ENCODE measurements at regions not wholly inside any gene's neighbourhood (a gene's known extent, or its start where the extent isn't known, plus 50 kb on each side); places are given as distances from the start of the nearest gene placed in this dataset.

DNA sequence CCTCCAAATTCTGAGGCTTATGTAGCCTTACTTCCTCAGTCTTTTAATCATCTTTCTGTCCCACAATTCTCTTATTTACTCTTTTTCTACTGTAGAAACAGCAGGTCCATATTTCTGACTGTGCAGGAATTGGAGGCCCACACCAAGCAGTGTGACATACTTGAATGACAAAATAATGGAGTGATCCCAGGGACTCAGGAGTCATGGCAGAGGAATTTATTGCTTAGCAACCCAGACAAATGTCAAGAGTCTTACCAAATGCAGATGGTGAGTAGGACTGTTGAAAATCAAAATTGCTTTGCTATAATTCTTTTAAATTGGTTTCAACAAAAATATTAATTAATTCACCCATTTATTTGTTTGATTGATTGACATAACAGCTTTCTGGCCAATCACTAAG lies 59.9 kb downstream of the HTR1B start:
- DNase-seq: no peak

DNA sequence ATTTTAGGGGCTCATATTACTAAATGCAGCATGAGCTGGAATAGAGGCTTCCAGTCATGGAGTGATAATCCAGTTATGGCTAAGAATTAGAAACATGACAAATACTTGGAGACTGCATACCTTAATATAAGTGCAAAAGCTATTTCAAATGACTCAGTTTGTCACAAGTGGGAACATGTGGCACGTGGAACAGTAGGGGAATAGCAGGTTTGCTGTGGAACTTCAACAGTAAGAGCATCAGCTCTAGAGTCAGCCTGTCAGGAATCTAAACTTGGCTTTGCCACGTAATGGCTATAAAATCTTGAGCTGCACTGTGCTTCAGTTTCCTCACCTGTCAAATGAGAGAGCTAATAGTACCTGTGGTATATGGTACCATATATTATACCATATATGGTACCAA lies 62.1 kb downstream of the HTR1B start:
- no peak for DNase-seq

DNA sequence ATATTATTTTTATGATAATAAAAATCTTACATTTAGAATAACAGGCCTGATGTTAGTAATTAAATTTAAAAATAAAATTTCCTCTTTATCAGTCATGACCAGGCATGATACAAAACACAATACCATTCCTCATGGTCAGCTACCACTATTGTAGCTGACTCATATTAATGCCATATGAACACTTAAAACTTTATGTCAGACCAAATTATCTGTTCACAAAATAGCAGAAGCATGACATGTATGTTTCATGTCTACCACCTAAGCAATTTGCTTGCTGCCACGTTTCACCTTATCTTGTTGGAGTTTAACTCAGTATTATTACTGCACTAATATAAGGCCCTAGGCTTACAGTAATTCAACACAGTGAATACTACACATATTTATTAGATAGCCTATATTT lies 65.7 kb downstream of the HTR1B start:
- DNase-seq: no peak

DNA sequence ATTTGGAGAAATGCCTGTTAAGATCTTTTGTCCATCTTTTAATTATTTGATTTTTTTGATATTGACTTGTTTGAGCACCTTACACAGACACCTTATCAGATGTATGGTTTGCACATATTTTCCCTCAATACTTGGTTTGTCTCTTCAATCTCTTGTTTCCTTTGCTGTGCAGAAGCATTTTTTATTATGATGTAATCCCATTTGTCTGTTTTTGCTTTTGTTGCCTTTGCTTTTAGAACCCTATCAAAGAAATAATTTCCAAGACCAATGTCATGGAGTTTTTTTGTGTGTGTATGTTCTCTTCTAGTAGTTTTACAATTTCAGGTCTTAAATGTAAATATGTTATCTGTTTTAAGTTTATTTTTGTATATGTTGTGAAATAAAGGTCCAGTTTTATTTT lies 73.9 kb downstream of the HTR1B start:
- DNase-seq: no peak

DNA sequence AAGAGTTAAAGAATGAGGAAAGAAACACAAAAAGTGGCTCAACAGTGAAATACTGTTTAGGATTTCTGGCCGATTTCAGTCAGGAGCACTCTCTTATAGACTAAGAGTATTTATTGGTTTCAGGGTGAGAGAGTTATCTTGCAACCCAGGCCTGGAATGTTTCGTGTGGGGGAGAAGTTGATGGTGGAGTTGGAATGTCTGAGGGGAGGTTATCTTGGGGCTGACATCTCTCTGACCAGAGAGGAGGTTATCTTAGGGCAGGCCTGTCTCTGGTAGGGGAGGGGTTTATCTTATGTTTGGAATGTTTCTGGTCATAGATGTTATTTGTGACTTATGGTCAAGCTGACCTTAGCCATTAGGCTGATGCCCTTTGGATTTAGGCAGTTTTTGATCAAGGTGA lies 80.3 kb downstream of the HTR1B start:
- DNase-seq: no peak

DNA sequence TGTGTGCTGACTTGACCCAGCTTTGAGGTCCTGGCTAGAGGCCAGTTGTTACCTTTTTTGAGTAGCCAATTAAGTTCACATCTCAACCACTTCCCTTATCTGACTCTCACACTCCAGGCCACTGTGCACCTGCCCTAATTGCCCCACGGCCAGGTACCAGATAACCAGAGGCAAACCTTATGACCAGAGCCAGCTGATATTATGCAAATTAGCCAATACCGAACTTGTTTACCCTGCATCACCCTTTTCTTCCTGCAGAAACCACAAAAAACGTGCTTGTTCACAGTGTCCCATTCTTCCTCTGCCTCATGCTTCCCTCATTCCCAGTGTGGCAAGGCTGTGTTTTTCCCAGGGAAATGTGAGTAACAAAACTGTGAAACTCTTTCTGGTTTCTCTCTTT lies 89.3 kb downstream of the HTR1B start:
- no peak for DNase-seq

DNA sequence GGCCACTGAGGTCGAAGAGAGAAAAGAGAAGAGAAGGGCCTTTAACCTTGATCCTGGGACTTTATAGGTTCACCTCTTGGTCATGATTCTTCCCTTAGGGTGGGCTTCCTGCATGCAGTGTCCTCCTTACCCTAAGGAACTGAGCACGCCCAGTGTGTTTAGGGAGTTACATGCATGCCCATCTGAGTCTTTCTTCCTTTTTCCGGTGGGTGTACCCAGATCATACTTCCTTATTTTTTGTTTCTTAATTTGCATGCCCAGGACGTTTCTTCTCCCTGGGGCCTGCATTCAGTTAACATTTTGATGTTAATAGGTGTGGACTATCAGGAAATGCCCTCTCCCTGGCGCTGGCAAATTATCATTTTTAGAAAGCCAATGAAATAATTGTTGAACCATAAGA lies 91.5 kb downstream of the HTR1B start:
- peak in 1 of 2 experiments; percentile 5 for DNase-seq

DNA sequence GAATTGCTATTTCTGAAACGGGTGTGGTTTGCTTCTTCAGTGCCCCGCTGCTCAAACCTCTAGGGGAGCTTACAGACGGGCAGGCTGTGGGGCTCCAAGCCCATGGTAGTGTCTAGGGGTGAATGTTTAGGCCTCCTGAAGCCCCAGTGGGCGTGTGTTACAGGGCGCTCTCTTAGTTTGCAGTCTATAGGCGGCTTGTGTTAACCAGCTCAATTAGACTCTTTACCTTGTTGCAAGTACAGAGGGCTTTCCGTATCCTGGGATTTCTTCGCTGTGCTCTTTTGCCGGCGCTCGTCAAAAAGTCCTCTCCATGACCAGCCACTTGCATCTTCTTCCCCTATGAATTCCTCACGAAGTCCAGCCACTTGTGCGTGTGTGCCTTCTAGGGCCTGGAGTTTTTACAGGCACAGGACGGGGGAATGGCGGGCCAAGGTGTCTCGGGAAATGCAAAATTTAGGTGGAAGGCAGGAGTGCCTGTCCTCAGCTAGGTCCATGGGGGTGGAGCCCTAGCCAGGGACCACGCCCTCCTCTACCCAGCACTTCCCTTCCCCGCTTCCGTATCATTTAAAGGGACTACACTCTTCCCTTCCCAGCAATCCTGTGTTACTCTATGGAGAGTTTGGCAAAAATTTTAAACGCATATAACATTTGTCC lies 94.5 kb downstream of the HTR1B start:
- no peak for DNase-seq

DNA sequence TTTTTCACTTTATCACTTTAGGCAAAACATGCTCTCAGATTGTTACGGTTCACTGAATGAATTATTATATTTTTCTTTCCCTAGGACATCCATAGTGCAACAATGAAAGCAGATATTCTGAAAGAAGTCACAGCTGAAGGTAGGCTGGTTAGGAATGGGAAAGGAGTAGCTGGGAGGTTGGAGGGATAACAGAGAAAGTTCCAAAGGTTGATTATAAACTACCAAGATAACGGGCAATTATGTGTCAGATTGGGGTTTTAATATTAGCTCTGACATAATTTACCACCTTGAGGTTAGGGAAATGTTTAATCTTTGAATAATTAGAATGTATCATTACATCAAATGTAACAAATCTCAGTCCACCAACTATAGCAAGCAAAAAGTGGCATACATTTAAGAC lies 96.5 kb downstream of the HTR1B start:
- no peak for DNase-seq

DNA sequence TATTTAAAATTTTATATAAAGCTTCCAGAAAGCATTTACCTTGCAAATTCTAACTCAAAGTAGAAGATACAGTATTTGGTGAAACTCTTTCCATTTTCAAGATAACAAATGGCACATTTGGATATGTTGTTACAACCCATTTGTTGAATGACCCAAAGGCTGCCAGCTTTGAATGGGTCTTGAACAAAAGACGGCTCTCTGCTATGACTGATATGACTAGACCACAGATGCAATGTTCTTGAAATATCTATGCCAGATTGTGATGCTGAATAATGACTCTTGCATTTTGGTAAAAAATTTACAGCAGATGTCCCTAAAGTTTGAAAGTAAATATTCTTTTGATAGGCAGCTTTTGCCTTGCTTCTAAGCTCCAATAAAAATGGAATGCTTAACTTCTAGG lies 99.6 kb downstream of the HTR1B start:
- no peak for DNase-seq

DNA sequence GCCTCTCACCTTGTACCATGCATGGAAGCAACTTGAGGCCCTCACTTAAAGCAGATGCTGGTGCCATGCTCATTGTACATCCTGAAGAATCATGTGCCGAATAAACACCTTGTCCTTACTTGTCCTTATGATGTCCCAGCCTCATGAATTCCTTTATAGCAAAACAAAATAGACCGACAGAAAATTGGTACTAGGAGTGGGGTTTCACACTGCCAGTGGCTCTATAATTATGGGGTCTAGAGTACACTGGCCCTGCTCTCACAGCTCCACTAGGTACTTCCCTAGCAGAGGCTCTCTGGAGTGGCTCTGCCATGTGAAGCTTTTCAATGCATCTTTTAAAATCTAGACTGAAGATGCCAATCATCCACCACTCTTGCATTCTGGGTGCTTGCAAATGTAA lies 101.2 kb downstream of the HTR1B start:
- no peak for DNase-seq

DNA sequence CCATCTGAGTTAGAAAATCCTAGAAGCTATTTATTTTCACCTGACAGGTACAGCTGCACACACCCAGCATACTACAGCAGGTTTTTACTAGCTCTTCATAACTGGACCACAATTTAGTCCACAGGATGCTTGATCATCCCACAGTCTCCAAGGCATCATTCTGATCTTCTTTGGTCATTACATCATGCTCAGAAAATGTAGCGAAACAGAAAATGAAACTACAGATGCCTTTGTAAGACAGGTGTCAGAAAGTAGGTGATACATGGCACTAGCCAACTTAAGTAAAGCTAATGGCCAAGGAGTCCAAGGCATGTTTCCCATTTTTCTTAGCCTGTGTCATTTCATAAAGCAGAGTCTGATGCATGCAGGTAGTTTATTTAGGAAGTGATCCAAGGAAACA lies 102.3 kb downstream of the HTR1B start:
- no peak for DNase-seq

DNA sequence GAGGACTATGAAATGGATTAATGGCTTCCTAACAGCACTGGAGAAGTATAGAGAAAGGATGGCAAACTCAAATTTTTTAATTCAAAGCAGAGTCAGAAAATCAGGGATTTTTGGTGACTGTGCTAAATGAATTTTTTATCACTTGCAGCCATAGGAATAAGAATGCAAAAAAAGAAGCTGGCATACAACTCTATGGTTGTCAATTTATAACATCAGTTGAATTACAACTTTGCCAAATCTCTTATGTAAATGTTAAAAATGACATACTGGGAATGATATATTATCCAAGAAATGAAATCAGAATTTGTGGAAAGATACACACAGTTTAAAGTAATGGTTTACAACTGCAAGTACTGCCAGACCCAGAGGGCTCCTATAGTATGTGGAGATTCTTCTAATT lies 106.5 kb downstream of the HTR1B start:
- DNase-seq: no peak

DNA sequence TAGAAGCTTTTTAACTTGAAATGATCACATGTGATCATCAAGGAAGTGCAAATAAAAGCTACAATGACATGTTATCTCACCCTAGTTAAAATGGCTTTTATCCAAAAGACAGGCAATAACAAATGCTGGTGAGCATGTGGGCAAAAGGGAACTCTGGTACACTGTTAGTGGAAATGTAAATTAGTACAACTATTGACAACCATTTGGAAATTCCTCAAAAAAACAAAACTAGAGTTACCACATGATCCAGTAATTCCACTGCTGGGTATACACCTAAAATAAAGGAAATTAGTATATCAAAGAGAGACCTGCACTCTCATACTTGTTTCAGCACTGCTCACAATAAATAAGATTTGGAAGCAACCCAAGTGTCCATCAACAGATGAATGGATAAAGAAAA lies 108.7 kb downstream of the HTR1B start:
- DNase-seq: no peak

DNA sequence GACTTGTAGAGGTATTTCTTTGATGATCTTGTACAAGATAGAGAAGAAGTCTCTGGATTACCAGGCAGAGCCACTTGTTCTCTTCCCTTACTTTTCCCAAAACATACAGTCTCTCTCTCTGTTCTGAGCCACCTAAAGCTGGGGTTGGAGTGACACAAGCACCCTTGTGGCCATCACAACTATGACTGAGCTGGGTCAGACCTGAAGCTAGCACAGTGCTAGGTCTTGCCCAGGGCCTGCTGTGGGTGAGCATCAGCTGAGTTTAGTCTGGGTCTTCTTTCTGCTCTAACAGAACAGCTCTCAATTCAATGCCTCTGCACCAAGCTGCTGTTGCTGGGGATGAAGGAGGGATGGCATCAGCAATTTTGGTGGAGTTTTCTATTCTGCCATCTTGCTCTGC lies 110.2 kb downstream of the HTR1B start:
- DNase-seq: no peak

DNA sequence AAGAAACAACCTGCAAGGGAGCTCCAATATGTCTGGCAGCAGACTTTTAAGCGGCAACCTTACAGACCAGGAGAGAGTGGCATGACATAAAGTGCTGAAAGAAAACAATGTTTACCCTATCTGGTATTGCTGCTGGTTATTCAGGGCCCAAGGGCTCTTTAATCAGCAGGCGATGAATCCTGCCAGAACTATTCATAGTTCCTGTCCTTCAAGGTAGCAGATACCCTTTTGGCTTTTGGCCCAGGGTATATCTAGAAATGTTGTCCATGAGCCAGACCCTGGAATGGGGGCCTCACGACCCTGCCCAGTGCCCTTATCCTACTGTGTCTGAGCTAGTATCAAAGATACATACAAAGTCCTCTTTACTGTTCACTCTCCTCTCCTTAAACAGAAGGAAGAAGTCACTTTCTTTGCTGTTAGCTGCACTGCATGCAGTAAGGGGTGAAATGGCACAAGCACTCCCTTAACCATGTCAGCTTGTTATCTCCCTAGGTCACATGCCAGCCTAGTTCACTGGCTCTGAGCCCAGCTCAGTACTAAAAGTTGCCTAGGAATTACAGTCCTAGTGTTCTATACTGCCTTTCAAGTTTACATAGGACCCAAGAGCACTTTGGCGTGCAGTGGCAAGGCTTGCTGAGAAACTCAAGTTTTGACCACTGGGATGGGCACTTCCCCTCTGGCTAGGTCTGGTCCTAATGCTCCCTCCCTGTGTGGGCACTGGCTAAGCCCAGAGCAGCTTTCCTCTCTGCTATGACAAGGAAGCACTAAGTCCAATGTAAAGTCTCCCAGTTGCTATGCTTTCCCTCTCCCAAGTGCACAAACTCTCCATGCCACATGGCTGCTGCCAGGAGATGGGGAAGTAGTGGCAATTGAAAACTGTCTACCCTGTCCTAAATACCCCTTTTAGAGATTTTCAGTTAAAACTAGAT lies 122.0 kb downstream of the HTR1B start:
- no peak for DNase-seq

DNA sequence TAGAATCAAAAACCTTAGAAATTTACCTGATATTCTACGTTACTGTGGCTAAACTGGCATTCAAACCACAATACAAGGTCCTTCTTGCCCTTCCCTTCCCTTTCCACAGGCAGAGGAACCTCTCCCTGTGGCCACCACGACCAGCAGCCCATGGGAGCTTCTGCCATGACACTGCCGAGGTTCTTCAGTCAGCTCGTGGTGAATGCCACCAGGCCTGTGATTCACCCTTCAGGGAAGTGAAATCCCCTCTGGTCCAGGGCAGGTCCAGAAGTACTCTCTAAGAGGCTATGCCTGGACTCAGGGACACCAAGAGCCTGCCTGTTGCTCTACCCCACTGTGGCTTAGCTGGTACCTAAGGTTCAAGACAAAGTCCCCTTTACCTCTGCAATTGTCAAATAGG lies 123.0 kb downstream of the HTR1B start:
- no peak for DNase-seq

DNA sequence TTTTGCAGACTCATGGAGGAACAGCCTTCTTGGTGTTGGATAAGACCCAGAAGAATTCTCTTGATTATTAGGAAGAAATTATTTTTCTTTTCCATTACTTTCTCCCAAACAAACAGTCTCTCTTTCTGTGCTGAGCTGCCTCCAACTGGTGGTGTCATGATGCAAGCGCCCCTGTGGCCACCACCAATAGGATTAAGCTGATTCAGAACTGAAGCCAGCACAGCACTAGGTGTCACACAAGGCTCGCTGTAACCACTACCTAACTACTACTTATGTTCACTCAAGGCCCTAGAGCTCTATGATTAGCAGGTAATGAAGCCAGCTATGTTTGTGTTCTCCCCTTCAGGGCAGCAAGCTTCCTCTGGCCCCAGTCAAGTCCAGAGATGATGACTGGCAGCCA lies 123.4 kb downstream of the HTR1B start:
- no peak for DNase-seq

DNA sequence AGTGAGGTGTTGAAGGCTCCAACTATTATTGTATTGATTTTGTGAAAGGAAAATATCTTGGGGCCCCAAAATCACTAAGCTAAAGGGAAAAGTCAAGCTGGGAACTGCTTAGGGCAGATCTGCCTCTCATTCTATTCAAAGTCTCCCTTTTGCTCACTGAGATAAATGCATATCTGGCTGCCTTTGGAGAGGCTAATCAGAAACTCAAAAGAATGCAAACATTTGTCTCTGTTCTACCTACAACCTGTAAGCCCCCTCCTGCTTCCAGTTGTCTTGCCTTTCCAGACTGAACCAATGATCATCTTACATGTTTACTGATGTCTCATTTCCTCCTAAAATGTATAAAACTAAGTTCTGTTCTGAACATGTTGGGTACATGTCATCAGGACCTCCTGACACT lies 125.9 kb downstream of the HTR1B start:
- no peak for DNase-seq

DNA sequence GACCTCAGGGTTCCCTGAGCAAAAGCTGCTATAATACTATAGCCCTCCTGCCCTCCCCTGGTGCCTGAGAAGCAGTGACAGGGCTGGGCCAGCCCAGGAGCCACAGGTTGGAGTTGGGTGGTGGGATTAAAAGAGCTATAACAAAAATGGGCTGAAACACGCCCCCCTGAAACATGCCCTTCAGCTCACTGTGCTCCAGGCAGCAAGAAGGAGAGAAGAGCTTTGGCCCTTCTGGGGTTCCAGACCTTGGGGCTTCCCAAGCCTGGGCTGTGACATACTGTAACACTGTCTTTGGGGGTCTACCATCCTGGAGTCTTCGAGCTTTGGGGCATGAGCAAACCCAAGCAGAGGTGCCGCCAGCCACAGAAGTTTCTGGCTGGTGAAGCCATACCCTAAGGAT lies 129.2 kb downstream of the HTR1B start:
- no peak for DNase-seq

DNA sequence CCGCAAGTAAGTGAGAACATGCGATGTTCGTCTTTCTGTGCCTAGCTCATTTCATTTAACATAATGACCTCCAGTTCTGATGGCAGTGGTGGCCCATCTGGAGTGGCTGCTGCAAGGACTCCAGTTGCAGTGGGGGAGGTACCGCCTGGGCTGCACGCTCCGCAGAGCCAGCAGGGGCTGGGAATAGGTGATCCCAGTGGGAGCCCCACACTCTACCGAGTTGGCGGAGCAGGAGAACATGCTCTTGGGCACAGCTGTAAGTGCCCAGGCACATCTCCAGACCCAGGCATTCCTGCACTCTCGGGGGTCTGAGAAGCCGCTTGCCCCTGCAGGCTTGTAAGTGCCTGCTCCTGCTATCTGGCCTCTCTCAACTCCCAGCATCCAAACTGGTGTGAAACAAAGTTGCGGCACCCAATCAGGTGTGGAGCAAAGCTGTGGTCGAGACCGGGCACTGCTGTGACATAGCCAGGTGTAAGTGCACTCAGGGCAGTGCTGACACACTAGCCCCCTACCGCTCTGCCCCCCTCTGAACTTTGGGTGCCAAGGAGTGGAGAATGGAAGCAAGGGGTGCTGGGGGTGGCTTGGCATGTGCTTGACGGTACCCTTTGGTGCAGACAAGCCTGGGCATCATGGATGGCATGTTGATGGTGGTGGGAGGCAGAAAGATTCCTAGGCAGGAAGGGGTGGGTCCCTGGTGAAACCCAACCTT lies 130.2 kb downstream of the HTR1B start:
- no peak for DNase-seq

DNA sequence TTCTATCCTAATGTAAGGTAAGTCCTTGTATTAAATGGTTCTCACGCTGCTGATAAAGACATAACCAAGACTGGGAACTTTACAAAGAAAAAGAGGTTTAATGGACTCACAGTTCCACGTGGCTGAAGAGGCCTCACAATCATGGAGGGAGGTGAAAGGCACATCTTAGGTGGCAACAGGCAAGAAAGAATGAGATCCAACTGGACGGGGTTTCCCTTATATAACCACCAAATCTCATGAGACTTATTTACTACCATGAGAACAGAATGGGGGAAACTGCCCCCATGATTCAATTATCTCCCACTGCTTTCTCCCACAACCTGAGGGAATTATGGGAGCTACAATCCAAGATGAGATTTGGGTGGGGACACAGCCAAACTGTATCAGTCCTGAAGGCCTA lies 136.6 kb downstream of the HTR1B start:
- no peak for DNase-seq

DNA sequence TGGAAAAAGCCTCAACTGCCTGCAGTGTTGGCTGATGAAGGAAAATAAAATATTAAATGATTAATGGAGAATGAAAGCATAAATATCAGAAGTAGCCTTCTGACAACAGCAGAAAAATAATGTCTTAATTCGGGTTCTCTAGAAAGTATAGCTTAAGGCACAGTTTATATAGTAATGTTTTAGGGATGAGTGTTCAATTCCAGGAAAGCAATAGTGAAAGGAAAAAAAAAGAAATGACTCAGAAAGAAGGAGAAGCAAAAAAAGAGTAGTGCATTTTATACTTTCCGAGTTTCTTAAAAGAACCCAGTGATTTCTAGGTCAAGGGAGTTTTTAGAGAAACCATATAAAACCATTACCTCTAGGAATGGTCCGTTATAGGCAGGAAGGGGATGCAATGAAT lies 137.3 kb downstream of the HTR1B start:
- no peak for DNase-seq

DNA sequence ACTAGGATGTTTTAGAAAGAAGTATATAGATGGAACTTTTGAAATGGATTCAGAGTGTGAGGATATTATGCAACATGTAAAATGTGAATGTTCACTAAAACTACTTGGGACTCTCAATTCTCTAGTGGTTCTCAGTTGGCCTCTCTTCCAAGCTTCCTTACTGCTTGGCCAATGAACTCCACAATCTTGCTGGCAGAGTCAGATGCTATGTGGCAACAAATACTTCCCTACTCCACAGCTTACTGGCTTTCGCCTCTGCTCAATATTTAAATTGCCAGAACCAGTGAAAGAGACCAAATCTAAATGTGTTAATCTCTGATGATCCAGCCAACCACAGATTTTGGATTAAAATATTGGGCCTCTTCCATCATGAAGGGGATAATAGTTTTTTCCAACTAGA lies 138.4 kb downstream of the HTR1B start:
- DNase-seq: no peak

Data from AML-193 (cell line).